Trophoblast cell (in vitro differentiated cells and primary cell): ENCODE measurements at regions not wholly inside any gene's neighbourhood (a gene's known extent, or its start where the extent isn't known, plus 50 kb on each side); places are given as distances from the start of the nearest gene placed in this dataset.
"Not testable (repeated sequence)": the region's sequence is repeated elsewhere in the genome, so short reads cannot be mapped to it uniquely, and the experiment has no call there.

Experiments used
- DNase-seq, 2 donors: peaks; one replicate each; pipeline ENCODE4 v3.0.0-alpha.2; 2016
- H2AFZ ChIP-seq: 2 replicates; pipeline ENCODE4 v1.6.1; 2013; ENCODE audit warnings: low read length, moderate library complexity, mild to moderate bottlenecking; ENCODE audit not compliant: insufficient read depth, poor library complexity
- H2AK5ac ChIP-seq: 2 replicates; pipeline ENCODE4 v1.6.1; 2013; ENCODE audit warnings: mild to moderate bottlenecking, low read length
- H2BK120ac ChIP-seq: 2 replicates; pipeline ENCODE4 v1.6.1; 2013; ENCODE audit warnings: low read length, mild to moderate bottlenecking, moderate library complexity; ENCODE audit not compliant: insufficient read depth, poor library complexity
- H2BK12ac ChIP-seq: 2 replicates; pipeline ENCODE4 v1.6.1; 2013; ENCODE audit warnings: mild to moderate bottlenecking, low read length, moderate library complexity
- H2BK5ac ChIP-seq: 2 replicates; pipeline ENCODE4 v1.6.1; 2013; ENCODE audit warnings: low read length, low read depth, moderate library complexity, mild to moderate bottlenecking; ENCODE audit not compliant: poor library complexity
- H3K14ac ChIP-seq: 2 replicates; pipeline ENCODE4 v1.6.1; 2013; ENCODE audit warnings: mild to moderate bottlenecking, low read length
- H3K18ac ChIP-seq: 2 replicates; pipeline ENCODE4 v1.6.1; 2013; ENCODE audit warnings: mild to moderate bottlenecking, low read length
- H3K23ac ChIP-seq: 2 replicates; pipeline ENCODE4 v1.6.1; 2013; ENCODE audit warnings: low read length
- H3K27ac ChIP-seq: 2 replicates; pipeline ENCODE4 v1.5.1; 2013; ENCODE audit warnings: low read depth, mild to moderate bottlenecking, inconsistent platforms, low read length, moderate library complexity
- H3K27me3 ChIP-seq: 2 replicates; pipeline ENCODE4 v1.6.1; 2013; ENCODE audit warnings: inconsistent platforms, mild to moderate bottlenecking, low read length, moderate library complexity; ENCODE audit not compliant: insufficient read depth
- H3K36me3 ChIP-seq, 2 experiments: 1 replicate in 1 of 2; 2 replicates in 1 of 2; pipeline ENCODE4 v1.6.1; 2013; ENCODE audit warnings: low read length in 2 of 2, mild to moderate bottlenecking in 2 of 2, moderate library complexity in 1 of 2; ENCODE audit not compliant: insufficient read depth in 2 of 2, control insufficient read depth in 1 of 2
- H3K4ac ChIP-seq: 2 replicates; pipeline ENCODE4 v1.6.1; 2013; ENCODE audit warnings: low read depth, mild to moderate bottlenecking, low read length, moderate library complexity
- H3K4me1 ChIP-seq, 2 experiments: 1 replicate in 1 of 2; 2 replicates in 1 of 2; pipeline ENCODE4 v1.6.1; 2013; ENCODE audit warnings: low read length in 2 of 2, mild to moderate bottlenecking in 2 of 2, moderate library complexity in 1 of 2; ENCODE audit not compliant: insufficient read depth in 2 of 2, control insufficient read depth in 1 of 2
- H3K4me2 ChIP-seq: 2 replicates; pipeline ENCODE4 v1.6.1; 2013; ENCODE audit warnings: inconsistent platforms, mild to moderate bottlenecking, low read length, moderate library complexity
- H3K4me3 ChIP-seq: 2 replicates; pipeline ENCODE4 v1.5.1; 2013; ENCODE audit warnings: mild to moderate bottlenecking, low read depth, low read length, inconsistent platforms
- H3K79me1 ChIP-seq: one replicate; pipeline ENCODE4 v1.6.1; 2013; ENCODE audit warnings: low read length
- H3K79me2 ChIP-seq: 2 replicates; pipeline ENCODE4 v1.6.1; 2013; ENCODE audit warnings: low read length, mild to moderate bottlenecking; ENCODE audit not compliant: control insufficient read depth, insufficient read depth, poor library complexity
- H3K9ac ChIP-seq: 2 replicates; pipeline ENCODE4 v1.6.1; 2013; ENCODE audit warnings: mild to moderate bottlenecking, low read length
- H3K9me3 ChIP-seq: 2 replicates; pipeline ENCODE4 v1.6.1; 2013; ENCODE audit warnings: low read depth, mild to moderate bottlenecking, control low read depth, inconsistent platforms, low read length; ENCODE audit not compliant: insufficient read depth
- H4K12ac ChIP-seq: 2 replicates; pipeline ENCODE4 v1.6.1; 2013; ENCODE audit warnings: low read depth, mild to moderate bottlenecking, low read length, moderate library complexity
- H4K8ac ChIP-seq: 2 replicates; pipeline ENCODE4 v1.6.1; 2013; ENCODE audit warnings: low read depth, mild to moderate bottlenecking, low read length, moderate library complexity
- H4K91ac ChIP-seq: one replicate; pipeline ENCODE4 v1.6.1; 2013; ENCODE audit warnings: low read depth, mild to moderate bottlenecking, low read length, moderate library complexity
- WGBS: extraction: QIAGEN DNeasy Blood & Tissue Kit; methylation state at CpG from one replicate; pipeline ENCODE4 v1.1.7; 2013; ENCODE audit warnings: missing lambda C conversion rate; ENCODE audit not compliant: insufficient read length, insufficient coverage; ENCODE audit errors: extremely low coverage; 5-methylcytosine and 5-hydroxymethylcytosine counted together

GRCh38 chr6:57989520-57990080 lies 672.2 kb downstream of the PRIM2 start:
- H2BK5ac ChIP-seq, H3K27me3 ChIP-seq, H3K36me3 ChIP-seq, H4K12ac ChIP-seq, H3K79me2 ChIP-seq, DNase-seq, H3K27ac ChIP-seq, H3K18ac ChIP-seq, H3K23ac ChIP-seq, H3K4me2 ChIP-seq, H2AK5ac ChIP-seq, H3K14ac ChIP-seq, H2AFZ ChIP-seq, H3K9ac ChIP-seq, H2BK120ac ChIP-seq, H3K4ac ChIP-seq, H3K79me1 ChIP-seq, H3K9me3 ChIP-seq, H4K91ac ChIP-seq, H4K8ac ChIP-seq, H2BK12ac ChIP-seq, H3K4me3 ChIP-seq, H3K4me1 ChIP-seq: not testable (repeated sequence)
- no CpG with 5 or more reads among the region's 2 CpGs for WGBS

- H3K4me2 ChIP-seq, H3K27ac ChIP-seq, H3K9ac ChIP-seq, H3K27me3 ChIP-seq, H3K4me3 ChIP-seq, H3K9me3 ChIP-seq, H2AK5ac ChIP-seq, H3K4me1 ChIP-seq, H3K36me3 ChIP-seq, H3K23ac ChIP-seq, H2AFZ ChIP-seq, H3K14ac ChIP-seq, H4K8ac ChIP-seq, H3K79me1 ChIP-seq, H2BK5ac ChIP-seq, H2BK12ac ChIP-seq, DNase-seq, H4K12ac ChIP-seq, H3K18ac ChIP-seq, H3K79me2 ChIP-seq, H4K91ac ChIP-seq, H3K4ac ChIP-seq, H2BK120ac ChIP-seq: not testable (repeated sequence)
- no CpG with 5 or more reads among the region's 6 CpGs for WGBS
Observed at GRCh38 chr6:57998858-57999619, 681.6 kb downstream of the PRIM2 start.

DNA sequence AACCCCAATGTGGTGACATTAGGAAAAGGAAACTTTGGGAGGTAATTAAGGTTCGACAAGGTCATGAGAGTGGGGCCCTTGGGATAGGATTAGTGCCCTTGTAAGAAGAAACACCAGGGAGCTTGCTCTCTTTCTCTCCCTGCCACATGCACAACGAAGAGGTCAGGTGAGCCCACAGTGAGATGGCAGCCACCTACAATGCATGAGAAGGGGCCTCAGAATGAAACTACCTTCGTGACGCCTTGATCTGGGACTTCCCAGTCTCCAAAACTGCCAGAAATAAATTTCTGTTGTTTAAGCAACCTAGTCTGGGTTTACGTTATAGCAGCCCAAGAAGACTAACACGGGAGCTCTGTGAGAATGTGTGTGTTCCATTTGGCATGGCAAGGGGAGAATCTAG lies 682.8 kb downstream of the PRIM2 start:
- H3K79me1 ChIP-seq, H4K12ac ChIP-seq, H3K14ac ChIP-seq, H2BK12ac ChIP-seq, H4K91ac ChIP-seq, DNase-seq, H3K27ac ChIP-seq, H2BK5ac ChIP-seq, H3K4ac ChIP-seq, H3K4me2 ChIP-seq, H3K23ac ChIP-seq, H3K27me3 ChIP-seq, H3K9me3 ChIP-seq, H3K9ac ChIP-seq, H3K4me1 ChIP-seq, H3K36me3 ChIP-seq, H4K8ac ChIP-seq, H2AK5ac ChIP-seq, H3K18ac ChIP-seq, H3K4me3 ChIP-seq, H3K79me2 ChIP-seq, H2AFZ ChIP-seq, H2BK120ac ChIP-seq: not testable (repeated sequence)
- WGBS, result no CpG with 5 or more reads among the region's 6 CpGs

DNA sequence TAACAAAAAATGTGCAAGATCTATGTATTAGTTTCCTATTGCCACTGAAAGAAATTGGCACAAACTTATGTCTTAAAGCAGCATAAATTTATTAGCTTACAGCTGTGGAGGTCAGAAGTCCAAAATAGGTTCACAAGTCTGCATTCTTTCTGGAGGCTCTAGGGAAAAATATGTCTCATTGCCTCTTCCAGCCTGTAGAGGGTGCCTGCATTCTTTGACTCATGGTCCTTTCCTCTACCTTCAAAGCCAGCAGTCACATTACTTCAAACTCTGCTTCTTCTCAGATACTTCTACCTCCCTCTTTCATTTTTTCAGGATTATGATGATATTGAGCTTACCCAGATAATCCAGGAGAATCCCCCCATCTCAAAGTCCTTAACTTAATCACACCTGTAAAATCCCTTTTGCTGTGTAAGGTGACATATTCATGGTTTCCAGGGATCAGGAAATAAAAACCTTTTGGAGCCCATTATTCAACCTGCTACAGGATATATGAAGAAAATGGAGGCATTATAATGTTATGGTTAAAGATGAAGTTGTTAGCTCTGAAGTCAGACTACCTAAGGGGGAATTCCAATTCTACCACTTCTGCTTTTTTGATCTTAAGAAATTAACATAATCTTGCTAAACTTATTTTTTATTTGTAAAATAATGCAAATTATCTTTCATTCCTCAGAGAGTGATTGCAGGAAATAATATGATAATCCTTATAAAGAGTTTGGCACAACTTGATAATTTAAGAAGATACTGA lies 686.2 kb downstream of the PRIM2 start:
- not testable (repeated sequence) for H2AFZ ChIP-seq, H2BK5ac ChIP-seq, H3K9me3 ChIP-seq, H3K9ac ChIP-seq, H3K27me3 ChIP-seq, H3K4me3 ChIP-seq, H3K23ac ChIP-seq, H3K4ac ChIP-seq, H3K14ac ChIP-seq, H4K12ac ChIP-seq, H3K79me1 ChIP-seq, H4K8ac ChIP-seq, H4K91ac ChIP-seq, H3K79me2 ChIP-seq, H3K27ac ChIP-seq, H2BK120ac ChIP-seq, H3K36me3 ChIP-seq, H3K4me1 ChIP-seq, H3K18ac ChIP-seq, H2BK12ac ChIP-seq, H2AK5ac ChIP-seq, H3K4me2 ChIP-seq
- DNase-seq, result peak in 1 of 2 donors; percentile 17
